ENCODE measurements at regions not wholly inside any gene's neighbourhood (a gene's known extent, or its start where the extent isn't known, plus 50 kb on each side); places are given as distances from the start of the nearest gene placed in this dataset.
"Not testable (repeated sequence)": the region's sequence is repeated elsewhere in the genome, so short reads cannot be mapped to it uniquely, and the experiment has no call there.

DNA sequence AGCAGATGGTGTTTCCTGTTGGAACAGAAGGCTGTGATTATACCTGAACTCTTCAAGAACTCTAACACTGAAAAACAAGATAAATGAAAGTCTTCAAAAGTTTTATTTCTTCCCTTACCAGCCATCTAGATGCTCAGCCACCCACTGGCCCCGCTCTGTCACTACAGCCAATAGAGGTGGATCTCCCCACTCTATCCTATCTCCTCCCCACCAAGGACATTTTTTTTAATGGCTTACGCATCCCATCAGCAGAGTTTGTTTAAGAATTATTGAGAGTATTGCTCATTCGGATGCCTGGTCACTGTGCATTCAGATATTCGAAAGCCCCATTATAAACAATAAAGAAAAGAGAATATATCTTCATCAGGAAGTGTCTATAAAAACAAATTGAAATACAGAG lies 159.4 kb downstream of the RASEF start:
- Histone ChIP-seq H3K27me3 (no peaks in the 10 kb centered on the region), H3K4me3 (no peak overlapping the region), H3K4me1 (no peaks in the 10 kb centered on the region), H3K9me3 (no peaks in the 10 kb centered on the region), H3K27ac (no peak overlapping the region), H3K36me3 (no peaks in the 10 kb centered on the region), H3K9ac (ENCODE audit: low read depth in 2 of 2, low read length in 2 of 2) (no peak overlapping the region)
- intact Hi-C loops (cut with DNase I): no loop called here
- DNase-seq: no peak
- no peak for TF ChIP-seq CTCF (IDR thresholded peaks at IDR 0.05)

GRCh38 chr9:82911996-82912395 lies 150.9 kb downstream of the RASEF start:
- Histone ChIP-seq H3K4me1 (no peaks in the 10 kb centered on the region), H3K36me3 (no peaks in the 10 kb centered on the region), H3K27ac (no peak overlapping the region), H3K9ac (ENCODE audit: low read depth in 2 of 2, low read length in 2 of 2) (no peak overlapping the region), H3K4me3 (no peak overlapping the region), H3K27me3 (no peaks in the 10 kb centered on the region), H3K9me3 (no peaks in the 10 kb centered on the region)
- DNase-seq: no peak
- intact Hi-C loops (cut with DNase I): no loop called here
- no peak for TF ChIP-seq CTCF (IDR thresholded peaks at IDR 0.05)

DNA sequence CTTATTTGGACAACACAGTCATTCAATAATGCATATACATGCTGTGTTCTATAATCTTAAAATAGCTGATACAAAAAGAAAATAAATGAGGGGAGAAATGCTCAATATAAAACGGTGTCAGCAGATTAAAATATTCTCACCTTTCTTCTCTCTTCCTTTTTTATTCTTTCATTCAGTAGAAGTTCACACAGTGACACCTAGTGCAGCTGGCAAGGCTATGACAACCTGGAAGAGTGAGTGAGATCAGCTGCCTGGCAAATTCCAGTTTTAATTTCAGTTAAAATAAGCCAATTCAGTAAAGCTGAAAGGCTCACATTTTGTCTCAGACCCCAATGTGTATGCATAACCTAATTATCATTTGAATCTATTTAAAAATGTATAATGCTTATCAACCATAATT lies 150.3 kb downstream of the RASEF start:
- Histone ChIP-seq H3K9ac (ENCODE audit: low read depth in 2 of 2, low read length in 2 of 2) (no peak overlapping the region), H3K4me1 (no peaks in the 10 kb centered on the region), H3K27ac (no peak overlapping the region), H3K36me3 (no peaks in the 10 kb centered on the region), H3K9me3 (no peaks in the 10 kb centered on the region), H3K4me3 (no peak overlapping the region), H3K27me3 (no peaks in the 10 kb centered on the region)
- TF ChIP-seq CTCF (IDR thresholded peaks at IDR 0.05): no peak
- DNase-seq: no peak
- intact Hi-C loops (cut with DNase I): no loop called here

- H3K36me3 ChIP-seq; H3K9me3 ChIP-seq; H3K9ac ChIP-seq (ENCODE audit: low read depth in 2 of 2, low read length in 2 of 2); H3K4me1 ChIP-seq; H3K27ac ChIP-seq; H3K27me3 ChIP-seq; DNase-seq; H3K4me3 ChIP-seq; intact Hi-C loops (cut with DNase I): not testable (repeated sequence)
Observed at GRCh38 chr9:82916238-82916637, 146.7 kb downstream of the RASEF start.

DNA sequence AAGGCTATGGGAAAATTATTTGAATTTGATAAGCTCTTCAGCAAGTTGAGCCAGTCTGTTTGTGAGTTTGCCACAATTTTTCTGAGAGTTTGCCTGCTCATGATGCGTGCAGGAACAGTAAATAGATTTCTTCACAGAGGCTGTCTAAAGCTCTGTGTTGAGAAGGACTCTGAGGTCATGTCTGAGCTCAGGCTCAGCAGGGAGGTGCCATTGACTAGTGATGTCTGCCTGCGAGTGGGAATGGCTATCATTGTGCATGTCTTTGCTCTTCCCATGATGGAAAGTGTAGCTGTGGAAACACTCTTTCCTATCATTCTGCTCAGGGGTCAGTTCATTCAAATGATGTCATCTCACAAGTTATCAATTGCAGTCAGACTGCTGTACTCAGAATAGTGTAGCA lies 142.8 kb downstream of the RASEF start:
- no peak overlapping the region for H3K9ac ChIP-seq (ENCODE audit: low read depth in 2 of 2, low read length in 2 of 2)
- intact Hi-C loops (cut with DNase I): no loop called here
- no peak for DNase-seq
- H3K4me3 ChIP-seq: no peak overlapping the region
- no peaks in the 10 kb centered on the region for H3K4me1 ChIP-seq
- no peaks in the 10 kb centered on the region for H3K36me3 ChIP-seq
- no peaks in the 10 kb centered on the region for H3K9me3 ChIP-seq
- no peaks in the 10 kb centered on the region for H3K27me3 ChIP-seq
- no peak overlapping the region for H3K27ac ChIP-seq
- TF ChIP-seq CTCF (IDR thresholded peaks at IDR 0.05): no peak

- Histone ChIP-seq H3K27ac (no peak overlapping the region), H3K27me3 (no peaks in the 10 kb centered on the region), H3K4me3 (no peak overlapping the region), H3K9me3 (no peaks in the 10 kb centered on the region), H3K9ac (ENCODE audit: low read depth in 2 of 2, low read length in 2 of 2) (no peak overlapping the region), H3K36me3 (no peaks in the 10 kb centered on the region), H3K4me1 (no peaks in the 10 kb centered on the region)
- no peak for TF ChIP-seq CTCF (IDR thresholded peaks at IDR 0.05)
- no peak for DNase-seq
- intact Hi-C loops (cut with DNase I): no loop called here
Observed at GRCh38 chr9:82922686-82923085, 140.3 kb downstream of the RASEF start.

All from colonic mucosa (tissue), 4 donors.